GM19043 (cell line): ENCODE measurements at regions not wholly inside any gene's neighbourhood (a gene's known extent, or its start where the extent isn't known, plus 50 kb on each side); places are given as distances from the start of the nearest gene placed in this dataset.
A peak's percentile ranks its signal among the peaks of the same experiment; 100 is the strongest.

ENCODE experiments used
- ATAC-seq: cut with Tn5 transposase; IDR thresholded peaks from one replicate; pipeline ENCODE4 v1.9.1; 2021; ENCODE audit warnings: low read depth; ENCODE audit not compliant: unreplicated experiment

DNA sequence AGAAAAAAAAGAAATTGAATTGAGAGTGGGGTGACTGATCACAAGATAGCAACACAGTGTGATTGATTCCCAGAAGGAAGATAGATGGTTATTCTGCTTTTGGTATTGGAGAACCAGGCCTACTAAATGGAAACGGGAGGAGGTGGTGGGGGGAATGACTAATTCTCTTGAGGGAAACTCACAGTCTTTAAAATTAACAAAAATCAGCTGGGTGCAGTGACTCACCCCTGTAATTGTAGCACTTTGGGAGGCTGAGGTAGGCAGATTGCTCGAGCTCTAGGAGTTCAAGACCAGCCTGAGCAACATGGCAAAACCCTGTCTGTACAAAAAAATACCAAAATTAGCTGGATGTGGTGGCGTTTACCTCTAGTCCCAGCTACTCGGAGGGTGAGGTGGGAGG, 134.6 kb upstream of the PDE4B start:
- ATAC-seq = no peak

DNA sequence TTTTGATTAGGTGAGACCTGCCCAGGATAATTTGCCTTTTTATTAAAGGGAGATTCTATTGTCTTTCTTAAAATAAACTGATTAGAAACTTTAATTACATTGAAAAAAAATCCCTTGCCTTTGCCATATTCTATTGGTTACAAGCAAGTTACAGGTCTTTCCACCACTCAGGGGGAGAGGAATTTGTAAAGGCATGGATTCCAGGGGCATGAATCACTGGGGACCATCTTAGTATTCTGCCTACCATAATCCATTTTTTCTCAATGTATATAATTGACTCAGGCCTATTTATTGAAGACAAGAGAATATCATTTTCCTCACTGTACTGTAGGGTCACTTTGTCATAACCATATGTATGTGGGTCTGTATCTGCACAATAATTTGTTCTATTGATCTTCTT, 124.3 kb upstream of the PDE4B start:
- ATAC-seq = no peak

DNA sequence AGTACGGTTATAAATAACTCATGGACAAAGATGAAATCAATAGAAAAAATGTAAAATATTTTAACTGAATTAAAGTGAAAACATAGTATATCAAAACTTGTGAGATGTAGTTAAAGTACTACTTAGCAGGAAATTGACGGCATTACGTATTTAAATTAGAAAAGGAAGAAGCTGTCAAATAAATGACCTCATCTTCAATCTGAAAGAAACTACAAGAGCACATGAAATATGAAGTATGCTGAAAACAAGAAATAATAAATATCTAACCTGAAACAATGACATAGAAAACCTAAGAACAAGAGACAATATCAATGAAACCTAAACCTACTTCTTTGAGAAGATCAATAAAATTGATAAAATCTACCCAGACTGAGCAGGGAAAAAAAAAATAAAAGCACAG, 122.2 kb upstream of the PDE4B start:
- no peak for ATAC-seq

DNA sequence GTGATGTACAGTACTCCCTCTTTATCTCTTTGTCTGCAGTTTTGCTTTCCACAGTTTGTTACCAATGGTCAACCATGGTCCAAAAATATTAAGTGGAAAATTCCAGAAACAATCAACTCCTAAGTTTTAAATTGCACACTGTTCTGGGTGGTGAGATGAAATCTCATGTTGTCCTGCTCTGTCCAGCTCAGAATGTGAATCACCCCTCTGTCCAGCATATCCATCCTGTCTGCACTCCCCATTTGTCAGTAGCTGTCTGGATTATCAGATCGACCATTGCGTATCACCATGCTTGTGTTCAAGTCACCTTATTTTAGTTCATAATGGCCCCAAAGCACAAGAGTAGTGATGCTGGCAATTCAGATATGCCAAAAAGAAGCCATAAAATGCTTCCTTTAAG, 118.2 kb upstream of the PDE4B start:
- no peak for ATAC-seq

DNA sequence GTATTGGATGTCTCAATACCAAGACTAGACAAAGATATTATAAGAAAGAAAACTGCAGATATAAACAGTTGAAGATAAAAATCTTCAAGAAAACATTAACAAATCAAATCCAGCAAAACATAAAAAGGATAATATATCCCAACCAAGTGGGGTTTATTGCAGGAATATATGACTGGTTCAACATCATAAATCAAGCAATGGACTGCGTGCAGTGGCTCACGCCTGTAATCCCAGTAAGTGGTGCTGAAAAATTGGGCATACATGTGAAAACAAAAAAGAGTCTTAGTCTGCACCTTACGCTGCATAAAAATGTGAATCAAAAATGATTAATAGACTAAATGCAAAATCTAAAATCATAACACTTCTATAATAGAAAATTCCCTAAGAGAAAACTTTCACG, 112.9 kb upstream of the PDE4B start:
- ATAC-seq = no peak

DNA sequence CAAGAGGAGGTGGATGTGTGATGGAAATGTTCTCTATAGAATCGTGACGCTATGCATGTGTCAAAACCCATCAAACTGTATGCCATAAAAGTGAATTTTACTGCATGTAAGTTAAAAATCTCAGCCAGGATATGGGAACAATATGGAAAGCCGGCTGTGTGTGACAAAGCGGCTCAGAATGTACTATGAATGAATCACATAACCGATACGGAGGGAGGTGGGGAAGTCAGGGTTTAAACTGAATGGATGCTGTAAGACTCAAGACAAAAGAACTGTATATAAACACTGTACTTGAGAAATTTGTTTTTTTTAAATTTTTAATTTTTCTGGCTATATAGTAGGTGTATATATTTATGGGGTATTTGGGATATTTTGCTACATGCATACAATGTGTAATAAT, 111.6 kb upstream of the PDE4B start:
- no peak for ATAC-seq

DNA sequence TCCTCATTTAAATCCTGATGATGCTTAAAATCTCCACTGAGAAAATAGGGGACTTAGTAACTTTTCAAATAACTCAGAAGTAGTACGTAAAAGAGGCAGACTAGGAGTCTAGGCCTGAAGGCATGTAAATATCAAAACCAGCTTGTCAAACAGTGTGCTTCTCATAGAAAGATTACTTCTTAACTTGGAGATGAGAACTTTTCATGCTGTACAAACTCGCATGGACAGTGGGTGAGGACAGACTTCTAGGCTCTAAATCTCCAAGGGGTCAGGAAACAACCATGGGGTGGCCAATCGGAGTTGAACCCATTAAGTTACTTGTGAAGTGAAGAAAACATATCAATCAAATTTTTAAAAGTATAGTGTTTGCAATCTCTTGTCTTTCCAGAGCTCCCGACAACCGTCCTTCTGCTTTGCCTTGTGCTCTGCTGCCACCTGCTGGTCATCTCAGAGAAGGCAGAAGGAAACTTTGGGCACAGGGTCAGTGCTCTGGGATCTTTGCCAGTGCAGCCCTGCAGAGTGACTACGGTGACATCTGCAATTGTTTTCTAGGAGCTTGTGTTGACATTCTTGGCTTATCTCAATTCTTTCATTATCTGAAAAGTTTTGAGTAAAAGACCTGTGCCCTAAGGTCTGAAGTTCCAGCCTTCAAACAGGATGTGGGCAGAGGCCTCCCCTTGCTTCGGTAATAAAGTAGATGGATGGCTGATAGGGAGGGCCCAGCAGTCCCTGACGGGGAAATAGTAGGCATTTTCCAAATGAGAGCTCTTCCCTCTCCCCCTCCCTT, 105.1 kb upstream of the PDE4B start:
- peak; percentile 93 for ATAC-seq

DNA sequence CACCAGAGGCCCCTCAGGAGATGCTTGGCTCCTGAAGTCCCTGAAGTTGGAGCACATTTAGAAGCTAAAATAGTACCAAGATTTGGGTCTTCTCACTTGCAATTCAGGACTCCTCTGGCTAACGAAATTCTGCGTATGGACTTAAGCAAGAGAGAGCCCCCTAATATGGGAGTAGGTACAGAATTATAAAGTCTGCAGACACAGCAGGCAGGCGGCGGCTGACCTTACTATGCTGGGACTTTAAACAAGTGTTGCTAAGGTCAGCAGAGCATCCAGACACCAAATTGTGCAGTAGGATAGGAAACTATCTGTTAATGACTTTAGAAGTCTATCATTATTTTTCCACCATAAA, 104.5 kb upstream of the PDE4B start:
- no peak for ATAC-seq

DNA sequence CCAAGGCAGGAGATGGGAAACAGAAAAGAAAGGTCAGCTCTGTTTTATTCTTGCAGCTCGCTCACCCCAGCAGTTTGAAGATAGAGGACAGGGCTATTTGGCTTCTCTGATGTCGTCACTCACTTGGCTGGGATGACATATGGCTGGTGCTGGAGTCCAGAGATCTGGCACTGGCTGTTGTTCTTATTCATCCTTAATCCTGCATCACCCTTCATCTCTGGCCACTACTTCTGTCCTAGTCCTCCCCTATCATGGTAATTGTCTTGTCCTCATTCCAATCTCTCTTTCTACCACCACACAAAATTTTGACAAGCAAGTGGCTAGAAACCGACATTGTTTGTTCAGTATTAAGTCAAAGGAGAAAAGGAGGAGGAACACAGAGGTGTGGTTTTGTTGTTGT, 103.8 kb upstream of the PDE4B start:
- ATAC-seq = no peak

DNA sequence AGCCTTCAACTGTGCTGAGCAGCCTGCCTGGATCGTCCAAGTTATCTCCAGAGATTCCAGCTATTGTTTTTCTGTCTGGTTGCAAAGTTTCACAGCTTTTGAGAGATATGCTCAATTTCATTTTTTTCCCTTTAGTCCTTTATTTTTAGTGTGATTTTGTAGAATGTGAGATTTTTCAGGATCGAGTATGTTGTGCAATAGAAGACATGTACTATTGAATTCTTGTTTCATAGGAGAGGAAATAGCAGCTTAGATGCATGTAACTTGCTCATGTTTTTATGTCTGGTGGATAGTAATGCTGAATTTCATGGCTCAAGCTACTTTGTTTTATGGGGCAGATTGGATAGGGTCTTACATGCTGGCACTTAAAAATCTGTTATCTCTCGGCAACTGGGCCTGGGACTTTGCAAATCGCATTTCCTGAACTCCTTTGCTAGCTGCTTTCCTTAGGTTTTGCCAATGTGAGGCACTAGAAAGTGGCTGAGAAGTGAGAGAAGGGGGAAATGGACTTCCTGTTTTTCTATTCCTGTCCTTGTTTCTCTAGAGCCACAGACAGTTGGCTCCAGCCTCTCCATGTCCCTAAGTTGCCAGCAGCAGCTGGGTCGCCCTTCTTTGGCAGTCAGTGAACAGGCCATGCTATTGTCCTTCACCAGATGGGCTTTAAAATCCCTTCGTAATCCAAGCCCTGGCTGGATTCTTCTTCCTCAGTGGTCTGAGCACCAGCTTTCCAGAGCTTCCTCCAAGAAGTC, 101.4 kb upstream of the PDE4B start:
- ATAC-seq = no peak

DNA sequence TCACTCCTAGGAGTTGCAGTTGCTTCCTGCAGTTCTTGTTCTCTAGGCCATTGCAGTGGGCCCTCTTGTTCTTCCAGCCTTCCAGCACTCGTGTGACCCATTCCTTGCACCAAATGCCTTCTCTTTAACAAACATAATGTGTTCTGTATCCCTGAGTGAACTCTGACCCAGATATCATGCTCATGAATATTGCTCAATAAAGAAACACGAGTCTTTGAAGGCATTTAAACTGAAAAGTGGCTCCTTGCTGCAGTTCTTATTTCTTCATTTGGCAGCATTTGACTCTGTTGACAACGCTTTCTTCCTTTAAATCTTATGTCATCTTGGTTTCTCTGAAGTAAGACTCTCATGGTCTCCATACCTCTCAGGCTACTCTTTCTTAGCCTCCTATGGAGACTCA, 100.7 kb upstream of the PDE4B start:
- ATAC-seq = no peak

DNA sequence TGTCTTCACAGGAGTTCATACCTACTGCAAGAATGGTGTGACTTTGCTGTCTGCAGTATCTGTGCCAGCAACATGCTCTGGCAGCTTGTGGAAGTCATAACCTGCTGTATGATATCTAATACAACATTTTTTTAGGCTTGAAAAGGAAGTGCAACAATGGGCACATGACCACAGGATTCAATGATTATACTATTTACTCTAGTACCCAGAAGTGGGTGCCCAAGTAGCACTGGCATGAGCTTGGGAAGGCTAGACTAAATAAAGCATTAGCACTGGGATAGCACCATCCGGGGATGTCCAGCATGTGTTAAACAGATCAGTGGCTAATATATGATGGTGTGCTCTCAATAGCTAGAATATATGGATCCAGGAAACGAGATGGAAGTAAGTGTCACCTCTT, 98.6 kb upstream of the PDE4B start:
- no peak for ATAC-seq

DNA sequence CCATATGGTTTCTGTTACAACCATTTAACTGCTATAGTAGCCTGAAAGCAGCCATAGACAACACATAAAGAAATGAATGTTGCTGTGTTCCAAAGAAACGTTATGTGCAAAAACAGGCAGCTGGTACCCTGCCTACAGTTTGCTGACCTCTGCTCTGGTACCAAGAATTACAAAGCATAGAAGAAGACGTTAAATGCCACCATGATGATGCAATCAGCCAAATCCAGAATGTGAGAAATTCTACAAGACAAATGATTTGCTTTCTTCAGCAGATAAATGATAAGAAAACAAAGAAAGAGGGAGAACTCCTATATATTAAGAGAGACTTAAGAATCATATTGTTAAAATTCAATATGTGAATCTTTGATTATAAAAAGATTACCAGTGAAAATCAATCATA, 97.8 kb upstream of the PDE4B start:
- no peak for ATAC-seq

DNA sequence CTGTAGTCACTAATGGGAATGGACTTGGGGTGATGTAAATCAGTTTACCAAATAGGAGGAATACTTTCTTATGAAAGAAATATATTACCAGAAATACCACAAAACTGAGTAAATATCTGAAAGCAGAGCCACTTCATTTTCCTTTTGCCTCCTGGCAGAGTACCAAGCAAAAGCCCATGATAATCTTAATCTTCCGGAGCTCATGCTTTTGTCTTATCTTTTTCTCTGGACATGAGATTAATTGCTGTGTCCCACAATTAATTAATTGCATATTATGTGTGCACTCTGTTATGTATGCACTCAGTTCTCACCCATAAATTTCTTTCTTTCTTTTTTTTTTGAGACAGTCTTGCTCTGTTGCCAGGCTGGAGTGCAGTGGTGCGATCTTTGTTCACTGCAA, 94.1 kb upstream of the PDE4B start:
- ATAC-seq = no peak

DNA sequence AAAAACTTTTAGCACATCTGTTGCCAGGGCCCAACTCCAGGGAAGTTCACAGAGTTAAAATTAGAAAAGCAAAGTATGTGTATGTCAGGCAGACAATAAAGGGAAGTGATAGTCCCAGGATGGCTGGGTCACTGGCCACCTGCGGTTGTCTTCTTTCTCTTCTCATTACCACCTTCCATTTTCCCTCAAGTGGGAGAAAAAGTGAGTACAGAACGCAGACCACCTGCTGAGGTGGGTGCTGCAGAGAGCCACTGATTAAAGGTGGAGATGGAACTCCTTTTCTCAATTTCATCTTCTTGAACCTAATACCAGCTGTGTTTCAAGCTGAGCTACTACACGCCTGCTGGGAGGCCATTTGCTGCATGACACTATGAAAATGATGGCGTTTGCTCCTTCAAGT, 88.8 kb upstream of the PDE4B start:
- ATAC-seq = peak; percentile 45

DNA sequence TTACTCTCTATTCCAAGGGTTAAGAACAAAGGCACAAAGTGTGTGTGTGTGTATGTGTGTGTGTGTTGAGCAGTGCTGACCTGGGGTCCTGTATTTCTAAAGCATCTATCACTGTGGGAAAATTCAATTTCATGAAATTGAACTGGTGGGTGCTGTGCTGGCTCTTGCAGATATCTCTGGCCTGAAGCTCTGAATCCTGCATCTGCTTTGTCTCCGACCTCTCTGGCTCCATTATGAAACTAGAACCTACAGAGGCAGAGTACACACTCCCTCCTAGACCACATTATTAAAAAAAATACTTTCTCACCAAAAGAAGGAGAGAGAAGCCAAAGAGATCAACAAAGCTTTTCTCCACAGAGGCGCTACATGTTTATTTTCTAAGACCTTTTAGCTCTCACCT, 88.4 kb upstream of the PDE4B start:
- peak; percentile 79 for ATAC-seq

DNA sequence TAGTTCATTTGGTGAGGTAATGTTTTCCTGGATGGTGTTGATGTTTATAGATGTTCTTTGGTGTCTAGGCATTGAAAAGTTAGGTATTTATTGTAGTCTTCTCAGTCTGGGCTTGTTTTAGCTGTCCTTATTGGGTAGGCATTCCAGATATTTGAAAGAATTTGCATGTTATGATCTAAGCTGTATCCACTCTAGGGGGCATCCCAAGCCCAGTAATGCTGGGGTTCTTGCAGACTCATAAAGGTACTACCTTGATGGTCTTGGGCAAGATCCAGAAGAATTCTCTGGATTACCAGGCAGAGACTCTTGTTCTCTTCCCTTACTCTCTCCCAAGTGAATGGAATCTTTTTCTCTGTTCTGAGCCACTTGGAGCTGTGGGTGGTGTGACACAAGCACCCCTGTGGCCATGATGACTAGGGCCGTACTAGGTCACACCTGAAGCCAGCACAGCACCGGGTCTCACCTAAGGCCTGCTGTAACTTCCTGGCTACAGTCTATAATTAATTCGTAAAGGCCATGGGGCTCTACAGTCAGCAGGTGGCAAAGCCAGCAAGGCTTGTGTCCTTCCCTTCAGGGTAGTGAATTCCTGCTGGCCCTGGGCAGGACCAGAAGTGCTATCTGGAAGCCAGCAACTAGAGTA, 74.8 kb upstream of the PDE4B start:
- ATAC-seq = no peak

DNA sequence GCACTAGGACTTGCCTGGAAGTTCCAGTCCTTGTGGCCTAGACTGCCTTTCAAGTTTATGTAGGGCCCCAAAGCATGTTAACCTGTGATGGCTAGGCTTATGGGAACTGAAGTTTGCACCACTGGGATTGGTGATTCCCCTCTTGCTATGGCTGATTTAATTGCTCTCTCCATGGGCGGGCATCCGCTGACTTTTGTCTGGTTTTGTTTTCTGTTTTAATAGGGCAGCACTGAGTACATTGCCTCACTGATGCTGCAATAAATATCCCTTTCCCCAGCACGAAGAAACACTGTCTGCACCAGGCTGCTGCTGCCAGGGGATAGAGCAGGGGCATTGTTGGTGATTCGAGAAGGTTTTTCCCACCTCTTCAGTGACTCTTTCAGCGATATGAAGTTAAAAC, 73.3 kb upstream of the PDE4B start:
- no peak for ATAC-seq

DNA sequence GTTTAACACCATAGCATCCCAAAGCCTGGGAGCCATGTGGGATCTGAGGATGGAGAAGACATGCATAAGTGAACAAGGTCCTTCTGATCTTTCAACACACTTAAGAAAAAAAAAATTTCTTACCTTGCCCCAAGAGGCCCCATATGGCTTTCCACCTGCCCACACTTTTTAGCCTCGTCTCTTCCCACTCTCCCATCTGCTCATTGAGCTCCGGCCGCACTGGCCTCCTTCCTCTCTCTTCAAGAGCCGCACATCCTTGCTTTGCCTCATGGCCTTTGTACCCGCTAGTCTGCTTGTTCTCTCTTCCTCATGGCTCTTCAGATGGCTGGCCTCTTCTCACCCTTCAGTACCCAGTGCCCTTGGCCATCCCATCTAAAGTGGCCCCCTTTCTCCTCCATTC, 70.2 kb upstream of the PDE4B start:
- ATAC-seq = no peak

DNA sequence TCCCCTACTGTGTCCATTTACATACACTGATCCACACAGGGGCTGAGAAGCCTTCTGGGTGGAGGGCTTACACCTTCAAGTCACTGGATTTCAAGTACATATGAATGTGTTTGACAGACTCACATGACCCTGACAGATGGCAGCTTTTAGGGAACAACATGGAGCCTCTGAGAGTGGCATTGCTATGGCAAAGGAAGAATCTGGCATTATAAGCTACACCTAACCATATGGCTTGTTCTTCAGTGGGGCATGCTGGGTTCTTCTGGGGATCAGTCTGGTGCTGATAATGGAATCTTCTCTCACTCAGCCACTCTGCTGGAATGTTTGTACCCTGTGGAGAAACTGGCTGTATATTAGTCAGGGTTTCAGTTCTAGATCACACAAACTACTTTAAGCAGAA, 68.5 kb upstream of the PDE4B start:
- ATAC-seq = no peak

DNA sequence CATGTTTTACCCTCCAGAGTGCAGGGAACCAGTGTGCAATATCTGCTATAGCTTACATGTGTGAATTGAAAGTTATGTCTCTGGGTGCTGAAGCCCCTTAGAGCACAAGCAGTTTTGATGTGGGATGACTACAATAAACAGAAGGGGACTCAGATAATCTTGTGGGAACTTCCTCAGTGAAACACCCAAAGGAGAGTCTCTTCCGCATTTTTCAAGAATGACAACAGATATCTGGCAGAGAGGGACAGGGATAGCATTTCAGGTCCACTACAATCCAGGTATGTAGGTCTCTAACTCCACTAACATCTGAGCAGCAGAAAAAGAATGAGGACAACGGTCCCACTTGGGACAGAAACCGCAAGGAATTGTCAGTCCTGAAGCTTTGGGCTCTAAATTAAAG, 67.6 kb upstream of the PDE4B start:
- no peak for ATAC-seq

DNA sequence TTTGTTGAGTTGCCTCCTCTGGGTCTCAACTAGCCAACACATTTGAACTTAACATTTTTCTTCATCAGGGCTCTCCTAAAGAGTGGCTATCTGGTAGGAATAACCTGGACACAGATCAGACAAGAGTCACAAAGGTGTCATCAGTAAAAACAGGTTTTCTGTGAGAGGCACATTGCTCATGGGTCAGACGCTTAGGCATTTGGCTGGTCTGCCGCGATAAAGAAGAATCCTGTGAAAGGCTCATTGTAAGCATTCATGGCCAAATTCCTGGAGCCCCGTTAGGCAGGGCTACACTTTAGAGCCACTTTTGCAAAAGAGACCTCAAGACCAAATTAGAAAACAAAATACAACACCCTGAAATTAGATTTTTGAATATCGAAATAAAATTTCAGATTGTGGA, 64.2 kb upstream of the PDE4B start:
- ATAC-seq = no peak
